Cardiac fibroblast (primary cell): ENCODE measurements at regions not wholly inside any gene's neighbourhood (a gene's known extent, or its start where the extent isn't known, plus 50 kb on each side); places are given as distances from the start of the nearest gene placed in this dataset.
A peak's percentile ranks its signal among the peaks of the same experiment; 100 is the strongest.

Experiments
- DNase-seq, 2 donors: peaks; one replicate each; pipeline versions ENCODE4 v3.0.0 to v3.0.0-alpha.2; 2010; ENCODE audit warnings: low read depth in 2 of 2
- H3K4me3 ChIP-seq, 2 donors: replicated peaks in 1 of 2; 1 replicate in 1 of 2; 2 replicates in 1 of 2; pipeline ENCODE4 v1.5.1; 2011; ENCODE audit warnings: low read depth in 2 of 2, low read length in 2 of 2, mild to moderate bottlenecking in 2 of 2, moderate library complexity in 1 of 2
- CTCF ChIP-seq: IDR thresholded peaks from one replicate; pipeline ENCODE4 v1.5.1; 2011; ENCODE audit warnings: low read depth, mild to moderate bottlenecking, low read length, inconsistent platforms

GRCh38 chr18:56276466-56276865 lies 361.9 kb downstream of the TXNL1 start:
- no peak for DNase-seq
- no peak for TF ChIP-seq CTCF
- H3K4me3 ChIP-seq, result no peak overlapping the region

- H3K4me3 ChIP-seq, result no peak overlapping the region
- DNase-seq, result peak in 1 of 2 donors; percentile 27
- TF ChIP-seq CTCF, result no peak
Observed at GRCh38 chr18:56273541-56274219, 364.7 kb downstream of the TXNL1 start.

GRCh38 chr18:56270671-56271250 lies 367.6 kb downstream of the TXNL1 start:
- H3K4me3 ChIP-seq, result no peak overlapping the region
- no peak for TF ChIP-seq CTCF
- no peak for DNase-seq

GRCh38 chr18:56269958-56270357 lies 368.4 kb downstream of the TXNL1 start:
- H3K4me3 ChIP-seq, result no peak overlapping the region
- TF ChIP-seq CTCF, result no peak
- DNase-seq, result no peak

- no peak for TF ChIP-seq CTCF
- H3K4me3 ChIP-seq, result no peak overlapping the region
- no peak for DNase-seq
Observed at GRCh38 chr18:56268952-56269351, 369.4 kb downstream of the TXNL1 start.

- TF ChIP-seq CTCF, result no peak
- H3K4me3 ChIP-seq, result no peak overlapping the region
- no peak for DNase-seq
Observed at GRCh38 chr18:56267334-56267733, 371.1 kb downstream of the TXNL1 start.
